Keratinocyte (primary cell): ENCODE measurements at regions not wholly inside any gene's neighbourhood (a gene's known extent, or its start where the extent isn't known, plus 50 kb on each side); places are given as distances from the start of the nearest gene placed in this dataset.

ENCODE experiments used
- DNase-seq: peaks from one replicate; pipeline ENCODE4 v3.0.0-alpha.2; 2011; ENCODE audit warnings: low read depth, missing footprints, low spot score
- FAIRE-seq: peaks from 2 replicates; lab custom pipeline; 2011; peaks lifted over from hg19 to GRCh38; lab: Jason Lieb, UNC
- H2AFZ ChIP-seq: 2 replicates; pipeline ENCODE4 v1.6.0; 2012; ENCODE audit warnings: low read length, control low read depth, inconsistent platforms; ENCODE audit not compliant: control insufficient read depth
- H3K27ac ChIP-seq: 2 replicates; pipeline ENCODE4 v1.5.1; 2011; ENCODE audit warnings: low read length; ENCODE audit not compliant: control insufficient read depth, insufficient read depth
- H3K27me3 ChIP-seq: 3 replicates; pipeline ENCODE4 v1.6.0; 2011; ENCODE audit warnings: low read length; ENCODE audit not compliant: control insufficient read depth, insufficient read depth; ENCODE audit errors: extremely low read depth
- H3K36me3 ChIP-seq, 2 experiments: 2 replicates in 1 of 2; 3 replicates in 1 of 2; pipeline ENCODE4 v1.5.1; 2011; ENCODE audit warnings: low read length in 2 of 2, mild to moderate bottlenecking in 1 of 2; ENCODE audit not compliant: control insufficient read depth in 2 of 2, insufficient read depth in 2 of 2; ENCODE audit errors: extremely low read depth in 1 of 2
- H3K4me1 ChIP-seq: 3 replicates; pipeline ENCODE4 v1.5.1; 2011; ENCODE audit warnings: low read length; ENCODE audit not compliant: control insufficient read depth, insufficient read depth; ENCODE audit errors: extremely low read depth
- H3K4me2 ChIP-seq: 3 replicates; pipeline ENCODE4 v1.6.0; 2011; ENCODE audit warnings: low read depth, low read length; ENCODE audit not compliant: control insufficient read depth, insufficient read depth; ENCODE audit errors: extremely low read depth
- H3K4me3 ChIP-seq, 3 experiments: fragments of 200-600 bp in 1 of 3; sonication (generic) in 1 of 3; 2 replicates in 2 of 3; 3 replicates in 1 of 3; pipeline ENCODE4 v1.5.1; 2011 to 2016; ENCODE audit warnings: low read length in 3 of 3, mild to moderate bottlenecking in 3 of 3, control low read depth in 2 of 3, inconsistent platforms in 1 of 3, low read depth in 1 of 3, mixed read lengths in 1 of 3, mixed run types in 1 of 3, moderate library complexity in 1 of 3; ENCODE audit not compliant: control insufficient read depth in 2 of 3, insufficient read depth in 2 of 3; ENCODE audit errors: extremely low read depth in 1 of 3
- H3K79me2 ChIP-seq: 2 replicates; pipeline ENCODE4 v1.6.0; 2012; ENCODE audit warnings: low read length; ENCODE audit not compliant: control insufficient read depth, insufficient read depth
- H3K9ac ChIP-seq: 3 replicates; pipeline ENCODE4 v1.6.0; 2011; ENCODE audit warnings: low read length; ENCODE audit not compliant: control insufficient read depth, insufficient read depth; ENCODE audit errors: extremely low read depth
- H3K9me1 ChIP-seq: 3 replicates; pipeline ENCODE4 v1.6.0; 2011; ENCODE audit warnings: low read length; ENCODE audit not compliant: control insufficient read depth, insufficient read depth; ENCODE audit errors: extremely low read depth
- H3K9me3 ChIP-seq: 2 replicates; pipeline ENCODE4 v1.5.1; 2012; ENCODE audit warnings: low read depth, low read length; ENCODE audit not compliant: control insufficient read depth
- H4K20me1 ChIP-seq: 3 replicates; pipeline ENCODE4 v1.6.0; 2011; ENCODE audit warnings: low read length; ENCODE audit not compliant: control insufficient read depth, insufficient read depth; ENCODE audit errors: extremely low read depth
- EZH2 ChIP-seq: IDR thresholded peaks from one replicate; pipeline ENCODE4 v1.6.1; 2012; ENCODE audit warnings: inconsistent platforms, mild to moderate bottlenecking, low read length, moderate library complexity
- dilution Hi-C: fragments of 300-500 bp; cut with MboI; formaldehyde crosslinking; loops from one replicate; pipeline ENCODE4 v1.7.0; 2020; ENCODE audit warnings: low sequenced_read_pairs; ENCODE audit not compliant: extremely low pct_ligation_motif_present
- TF ChIP-seq, protein P1 (sequence below), 3 experiments: IDR thresholded peaks in 1 of 3; conservative IDR thresholded peaks in 1 of 3; optimal IDR thresholded peaks in 1 of 3; 2 replicates in 2 of 3; 3 replicates in 1 of 3; pipeline versions ENCODE3 to v1.5.1; 2011; ENCODE audit warnings: low read length in 3 of 3, mild to moderate bottlenecking in 3 of 3, moderate library complexity in 2 of 3, control low read depth in 1 of 3, inconsistent platforms in 1 of 3; ENCODE audit not compliant: insufficient read depth in 2 of 3; ENCODE audit errors: extremely low read depth in 1 of 3

DNA sequence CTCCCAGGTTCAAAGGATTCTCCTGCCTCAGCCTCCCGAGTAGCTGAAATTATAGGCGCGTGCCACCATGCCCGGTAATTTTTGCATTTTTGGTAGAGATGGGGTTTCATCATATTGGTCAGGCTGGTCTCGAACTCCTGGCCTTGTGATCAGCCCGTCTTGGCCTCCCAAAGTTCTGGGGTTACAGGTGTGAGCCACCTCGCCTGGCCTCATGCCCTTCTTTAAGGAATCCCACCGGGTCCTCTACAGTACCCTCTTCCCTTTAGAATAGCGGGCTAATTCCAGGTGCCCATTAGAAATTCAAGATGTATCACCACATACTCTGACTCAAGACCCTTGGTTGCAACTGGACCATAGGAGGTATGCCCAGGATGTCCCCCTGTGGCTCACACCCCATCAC, 74.2 kb upstream of the ZNF536 start:
- H3K36me3 ChIP-seq: no peaks in the 10 kb centered on the region
- no peaks in the 10 kb centered on the region for H3K4me1 ChIP-seq
- no peak overlapping the region for H3K4me2 ChIP-seq
- H3K9me3 ChIP-seq: peaks cover 5% of the 10 kb centered on the region
- H3K9ac ChIP-seq: no peak overlapping the region
- no peak for DNase-seq
- H3K79me2 ChIP-seq: no peaks in the 10 kb centered on the region
- no peak overlapping the region for H2AFZ ChIP-seq
- no peaks in the 10 kb centered on the region for H3K27me3 ChIP-seq
- H3K27ac ChIP-seq: no peak overlapping the region
- no peak overlapping the region for H3K4me3 ChIP-seq
- dilution Hi-C loops: no loop called here
- TF ChIP-seq EZH2: no peak
- TF ChIP-seq, protein P1, sequence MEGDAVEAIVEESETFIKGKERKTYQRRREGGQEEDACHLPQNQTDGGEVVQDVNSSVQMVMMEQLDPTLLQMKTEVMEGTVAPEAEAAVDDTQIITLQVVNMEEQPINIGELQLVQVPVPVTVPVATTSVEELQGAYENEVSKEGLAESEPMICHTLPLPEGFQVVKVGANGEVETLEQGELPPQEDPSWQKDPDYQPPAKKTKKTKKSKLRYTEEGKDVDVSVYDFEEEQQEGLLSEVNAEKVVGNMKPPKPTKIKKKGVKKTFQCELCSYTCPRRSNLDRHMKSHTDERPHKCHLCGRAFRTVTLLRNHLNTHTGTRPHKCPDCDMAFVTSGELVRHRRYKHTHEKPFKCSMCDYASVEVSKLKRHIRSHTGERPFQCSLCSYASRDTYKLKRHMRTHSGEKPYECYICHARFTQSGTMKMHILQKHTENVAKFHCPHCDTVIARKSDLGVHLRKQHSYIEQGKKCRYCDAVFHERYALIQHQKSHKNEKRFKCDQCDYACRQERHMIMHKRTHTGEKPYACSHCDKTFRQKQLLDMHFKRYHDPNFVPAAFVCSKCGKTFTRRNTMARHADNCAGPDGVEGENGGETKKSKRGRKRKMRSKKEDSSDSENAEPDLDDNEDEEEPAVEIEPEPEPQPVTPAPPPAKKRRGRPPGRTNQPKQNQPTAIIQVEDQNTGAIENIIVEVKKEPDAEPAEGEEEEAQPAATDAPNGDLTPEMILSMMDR (optimal IDR thresholded peaks at IDR 0.05 in 1 of 3, IDR thresholded peaks at IDR 0.05 in 1 of 3, conservative IDR thresholded peaks at IDR 0.05 in 1 of 3; ENCODE audit: extremely low read depth in 1 of 3, insufficient read depth in 2 of 3, low read length in 3 of 3): no peak
- no peaks in the 10 kb centered on the region for H3K9me1 ChIP-seq
- H4K20me1 ChIP-seq: no peaks in the 10 kb centered on the region
- FAIRE-seq: no peak

DNA sequence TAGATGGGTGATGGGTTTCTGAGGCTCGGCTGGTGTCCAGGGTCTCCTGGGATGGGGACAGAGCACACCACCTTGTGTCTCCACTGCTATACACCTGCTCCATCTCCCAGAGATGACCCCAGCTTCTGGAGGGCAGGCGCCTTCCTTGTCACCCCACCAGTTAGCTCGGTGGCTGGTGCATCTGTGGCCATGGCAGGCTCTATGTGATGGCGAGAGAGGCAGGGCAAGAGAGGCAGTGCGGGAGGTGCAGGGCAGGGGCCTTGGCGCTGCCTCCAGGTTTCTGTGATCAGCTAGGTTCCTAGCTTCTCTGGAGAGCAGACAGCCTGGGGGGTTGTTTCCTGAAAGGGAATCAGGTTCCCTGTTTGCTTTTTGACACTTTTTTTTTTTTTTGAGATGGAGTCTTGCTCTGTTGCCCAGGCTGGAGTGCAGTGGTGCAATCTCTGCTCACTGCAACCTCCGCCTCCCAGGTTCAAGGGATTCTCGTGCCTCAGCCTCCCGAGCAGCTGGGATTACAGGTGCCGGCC, 69.0 kb upstream of the ZNF536 start:
- TF ChIP-seq EZH2: no peak
- TF ChIP-seq, protein P1 (optimal IDR thresholded peaks at IDR 0.05 in 1 of 3, IDR thresholded peaks at IDR 0.05 in 1 of 3, conservative IDR thresholded peaks at IDR 0.05 in 1 of 3; ENCODE audit: extremely low read depth in 1 of 3, insufficient read depth in 2 of 3, low read length in 3 of 3): no peak
- FAIRE-seq: no peak

More for the DNA sequence above, 69.0 kb upstream of the ZNF536 start:
- Histone ChIP-seq H3K27ac (no peak overlapping the region), H3K4me3 (no peak overlapping the region), H4K20me1 (no peaks in the 10 kb centered on the region), H3K27me3 (no peaks in the 10 kb centered on the region), H3K79me2 (no peaks in the 10 kb centered on the region), H3K4me2 (no peak overlapping the region), H2AFZ (no peak overlapping the region), H3K4me1 (no peaks in the 10 kb centered on the region), H3K36me3 (no peaks in the 10 kb centered on the region), H3K9me1 (no peaks in the 10 kb centered on the region), H3K9ac (no peak overlapping the region), H3K9me3 (peaks cover under 1% of the 10 kb centered on the region)
- no peak for DNase-seq
- dilution Hi-C loops: no loop called here
